HCT116 (cell line): ENCODE measurements at regions not wholly inside any gene's neighbourhood (a gene's known extent, or its start where the extent isn't known, plus 50 kb on each side); places are given as distances from the start of the nearest gene placed in this dataset.

Source experiments
- ATAC-seq: fragments of 200-7000 bp; cut with Tn5 transposase; 2 replicates; pipeline ENCODE4 v1.9.1; 2020; ENCODE audit warnings: mild to moderate bottlenecking, moderate library complexity
- BruUV-seq: library from RNA; stranded (reverse); fragments of 400-500 nt; replicated peaks from 2 replicates; lab custom pipeline; 2021; lab: Mats Ljungman, UMichigan
- CTCF ChIA-PET: fragments of 300-600 bp; sonication (Branson Sonifier 250); formaldehyde crosslinking; loops from one replicate; lab custom pipeline; 2021; ENCODE audit warnings: antibody characterized with exemption; lab: Charles Lee
- POLR2A ChIA-PET: fragments of 300-600, 350-600 bp; sonication (Branson Sonifier 250); formaldehyde crosslinking; loops from one replicate; lab custom pipeline; 2021; ENCODE audit warnings: antibody characterized with exemption; lab: Charles Lee
- RAD21 ChIA-PET, 2 experiments: fragments of 300-600 bp; sonication (Branson Sonifier 250); formaldehyde crosslinking; loops; one replicate each; lab custom pipeline; 2023; ENCODE audit warnings: low total read pairs in 2 of 2; ENCODE audit not compliant: uncharacterized antibody in 2 of 2, unreplicated experiment in 2 of 2, low non-redundant PET in 1 of 2; lab: Charles Lee
- DNase-seq: peaks from one replicate; pipeline ENCODE4 v3.0.0-alpha.2; 2010; ENCODE audit warnings: low read depth, low spot score
- H2AFZ ChIP-seq: fragments of 200-600 bp; shearing (Covaris generic), sonication (generic); 2 replicates; pipeline ENCODE4 v1.6.1; 2017; ENCODE audit warnings: low read depth, mixed run types, mixed read lengths, antibody characterized with exemption, low read length; ENCODE audit not compliant: poor library complexity, severe bottlenecking
- H3K27ac ChIP-seq: 2 replicates; pipeline ENCODE4 v1.5.1; 2012; ENCODE audit warnings: low read depth, low read length
- H3K27me3 ChIP-seq: fragments of 200-600 bp; sonication (generic); 2 replicates; pipeline ENCODE4 v1.6.1; 2016; ENCODE audit warnings: mixed run types, low read length, mixed read lengths; ENCODE audit not compliant: insufficient read depth
- H3K36me3 ChIP-seq, 2 experiments: fragments of 200-500 bp in 1 of 2; fragments of 200-600 bp in 1 of 2; sonication (Bioruptor generic) in 1 of 2; sonication (generic) in 1 of 2; 2 replicates each; pipeline versions ENCODE4 v1.5.1 to v1.6.1; 2014 to 2016; ENCODE audit warnings: low read length in 2 of 2, inconsistent platforms in 1 of 2, mixed read lengths in 1 of 2, mixed run types in 1 of 2; ENCODE audit not compliant: insufficient read depth in 2 of 2, control insufficient read depth in 1 of 2
- H3K4me1 ChIP-seq, 2 experiments: fragments of 200-600 bp in 1 of 2; sonication (generic) in 1 of 2; 2 replicates each; pipeline versions ENCODE4 v1.5.1 to v1.6.1; 2012 to 2017; ENCODE audit warnings: low read length in 2 of 2, inconsistent platforms in 1 of 2, mild to moderate bottlenecking in 1 of 2, mixed read lengths in 1 of 2, mixed run types in 1 of 2, moderate library complexity in 1 of 2; ENCODE audit not compliant: insufficient read depth in 2 of 2, control insufficient read depth in 1 of 2
- H3K4me2 ChIP-seq: fragments of 200-600 bp; sonication (generic); 2 replicates; pipeline ENCODE4 v1.6.1; 2017; ENCODE audit warnings: mixed run types, low read length, mixed read lengths
- H3K4me3 ChIP-seq, 2 experiments: fragments of 200-600 bp in 1 of 2; sonication (generic) in 1 of 2; replicated peaks in 1 of 2; 2 replicates each; pipeline ENCODE4 v1.5.1; 2011 to 2016; ENCODE audit warnings: low read length in 2 of 2, control low read depth in 1 of 2, low read depth in 1 of 2, mild to moderate bottlenecking in 1 of 2, mixed read lengths in 1 of 2, mixed run types in 1 of 2
- H3K79me2 ChIP-seq: fragments of 200-600 bp; sonication (generic); 2 replicates; pipeline ENCODE4 v1.6.1; 2017; ENCODE audit warnings: mild to moderate bottlenecking, mixed run types, low read length, moderate library complexity, mixed read lengths; ENCODE audit not compliant: insufficient read depth
- H3K9ac ChIP-seq: fragments of 200-600 bp; sonication (generic); 2 replicates; pipeline ENCODE4 v1.6.1; 2016; ENCODE audit warnings: low read length, mixed read lengths
- H3K9me2 ChIP-seq: fragments of 200-600 bp; sonication (generic), shearing (Covaris generic); 2 replicates; pipeline ENCODE4 v1.6.1; 2017; ENCODE audit warnings: mixed run types, mild to moderate bottlenecking, moderate library complexity; ENCODE audit not compliant: insufficient read depth
- H3K9me3 ChIP-seq, 2 experiments: fragments of 200-500 bp in 1 of 2; fragments of 200-600 bp in 1 of 2; sonication (Bioruptor generic) in 1 of 2; sonication (generic) in 1 of 2; 2 replicates each; pipeline ENCODE4 v1.6.1; 2014 to 2017; ENCODE audit warnings: low read length in 2 of 2, mixed read lengths in 2 of 2, inconsistent platforms in 1 of 2, low read depth in 1 of 2, mild to moderate bottlenecking in 1 of 2, mixed run types in 1 of 2, moderate library complexity in 1 of 2; ENCODE audit not compliant: control insufficient read depth in 1 of 2, insufficient read depth in 1 of 2
- H4K20me1 ChIP-seq: fragments of 200-600 bp; sonication (generic), shearing (Covaris generic); 2 replicates; pipeline ENCODE4 v1.6.1; 2017; ENCODE audit warnings: mixed run types, mild to moderate bottlenecking, moderate library complexity; ENCODE audit not compliant: insufficient read depth
- ATF3 ChIP-seq: IDR thresholded peaks from 2 replicates; pipeline ENCODE4 v1.6.1; 2012
- MAX ChIP-seq: IDR thresholded peaks from 2 replicates; pipeline ENCODE4 v1.6.1; 2012
- RAD21 ChIP-seq: IDR thresholded peaks from 2 replicates; pipeline ENCODE4 v1.6.1; 2012; ENCODE audit warnings: low read depth, mild to moderate bottlenecking
- intact Hi-C: fragments of 100-400 bp; cut with micrococcal nuclease; formaldehyde crosslinking; loops from 2 replicates; pipeline ENCODE4 v1.10.0; 2022

- Histone ChIP-seq H4K20me1 (no peaks in the 10 kb centered on the region), H3K9me3 (no peaks in the 10 kb centered on the region), H3K4me1 (peaks cover 0 to 15% of the 10 kb centered on the region in 2 experiments; a peak in 2 of 4 replicates), H3K36me3 (no peaks in the 10 kb centered on the region), H3K4me2 (no peak overlapping the region), H3K27me3 (no peaks in the 10 kb centered on the region), H2AFZ (no peak overlapping the region), H3K79me2 (no peaks in the 10 kb centered on the region), H3K27ac (no peak overlapping the region), H3K9me2 (no peaks in the 10 kb centered on the region), H3K9ac (no peak overlapping the region), H3K4me3 (no peak overlapping the region)
- ChIA-PET RAD21 (interaction anchor here (0.7 to 5.8 kb wide), 5 partner anchors 59 to 208 kb away, joined by 3 to 68 read pairs (median 24); no protein-coding TSS in a partner anchor), POLR2A (no interaction called here), CTCF (interaction anchor here (1.0 to 8.8 kb wide), 7 partner anchors 8 to 379 kb away, joined by 3 to 287 read pairs (median 6); partner anchors contain the start of genes ALAD, C9orf43, CDC26 and POLE3)
- intact Hi-C loops, result loop anchor here (10.0 kb wide), 1 partner anchor 349 kb away; the partner anchor contains the start of gene RNF183
- DNase-seq (no peak), ATAC-seq (no peak)
- BruUV-seq, result no TSS peak
- TF ChIP-seq RAD21 (0 out of 2 replicates have a peak, but pooled peaks have one; percentile 10), MAX (no peak), ATF3 (no peak)
Measured at GRCh38 chr9:113653746-113654604, 190.4 kb downstream of the RGS3 start.
